Loucy (cell line): ENCODE measurements at regions not wholly inside any gene's neighbourhood (a gene's known extent, or its start where the extent isn't known, plus 50 kb on each side); places are given as distances from the start of the nearest gene placed in this dataset.

ENCODE experiments used
- CTCF ChIP-seq: fragments of 200-600 bp; sonication (generic); conservative IDR thresholded peaks from 2 replicates; pipeline ENCODE4 v1.5.1; 2014; ENCODE audit warnings: mild to moderate bottlenecking, antibody characterized with exemption, low read length
- EZH2phosphoT487 ChIP-seq: fragments of 200-600 bp; IDR thresholded peaks from 2 replicates; pipeline ENCODE4 v1.6.1; 2018; ENCODE audit warnings: antibody characterized with exemption, mild to moderate bottlenecking, moderate library complexity, borderline replicate concordance

- TF ChIP-seq CTCF (no peak), EZH2phosphoT487 (no peak)
These were observed 61.9 kb upstream of the TCEAL2 start for GRCh38 chrX:102063445-102064074.
